Stimulated activated CD4-positive, alpha-beta T cell treated with anti-CD3 and anti-CD28 coated beads, TNF-alpha, amount 100 ng/mL, for 1 hour (primary cell): ENCODE measurements at regions not wholly inside any gene's neighbourhood (a gene's known extent, or its start where the extent isn't known, plus 50 kb on each side); places are given as distances from the start of the nearest gene placed in this dataset.

ENCODE experiments used
- DNase-seq, 3 donors: peaks; one replicate each; pipeline ENCODE4 v3.0.0-alpha.2; 2020; ENCODE audit warnings: low read depth in 3 of 3, low spot score in 1 of 3

DNA sequence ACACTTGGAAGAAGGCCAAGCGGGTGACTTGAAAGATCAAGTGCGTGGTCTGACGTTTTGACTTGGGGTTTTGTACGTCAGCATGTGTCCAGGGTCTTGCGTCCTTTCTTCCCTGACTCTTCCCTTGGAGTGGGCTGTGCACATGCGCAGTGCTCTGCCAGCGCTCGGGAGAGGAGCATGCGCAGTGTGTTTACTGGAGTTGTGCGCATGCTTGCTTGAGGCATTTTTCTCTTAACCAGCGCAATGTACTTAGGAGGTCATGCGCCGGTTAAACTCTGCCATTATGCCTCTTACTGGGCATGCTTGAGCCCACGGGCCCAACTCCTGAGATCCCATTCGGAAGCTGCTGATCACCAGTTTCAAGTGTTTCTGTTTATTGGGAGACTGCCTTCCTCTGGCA lies 242.5 kb upstream of the AJAP1 start:
- DNase-seq: no peak

GRCh38 chr1:4415476-4415875 lies 238.9 kb upstream of the AJAP1 start:
- no peak for DNase-seq

GRCh38 chr1:4416189-4416588 lies 238.2 kb upstream of the AJAP1 start:
- no peak for DNase-seq

GRCh38 chr1:4418021-4418420 lies 236.4 kb upstream of the AJAP1 start:
- DNase-seq: no peak

- no peak for DNase-seq
Measured at GRCh38 chr1:4421986-4422385, 232.4 kb upstream of the AJAP1 start.

DNA sequence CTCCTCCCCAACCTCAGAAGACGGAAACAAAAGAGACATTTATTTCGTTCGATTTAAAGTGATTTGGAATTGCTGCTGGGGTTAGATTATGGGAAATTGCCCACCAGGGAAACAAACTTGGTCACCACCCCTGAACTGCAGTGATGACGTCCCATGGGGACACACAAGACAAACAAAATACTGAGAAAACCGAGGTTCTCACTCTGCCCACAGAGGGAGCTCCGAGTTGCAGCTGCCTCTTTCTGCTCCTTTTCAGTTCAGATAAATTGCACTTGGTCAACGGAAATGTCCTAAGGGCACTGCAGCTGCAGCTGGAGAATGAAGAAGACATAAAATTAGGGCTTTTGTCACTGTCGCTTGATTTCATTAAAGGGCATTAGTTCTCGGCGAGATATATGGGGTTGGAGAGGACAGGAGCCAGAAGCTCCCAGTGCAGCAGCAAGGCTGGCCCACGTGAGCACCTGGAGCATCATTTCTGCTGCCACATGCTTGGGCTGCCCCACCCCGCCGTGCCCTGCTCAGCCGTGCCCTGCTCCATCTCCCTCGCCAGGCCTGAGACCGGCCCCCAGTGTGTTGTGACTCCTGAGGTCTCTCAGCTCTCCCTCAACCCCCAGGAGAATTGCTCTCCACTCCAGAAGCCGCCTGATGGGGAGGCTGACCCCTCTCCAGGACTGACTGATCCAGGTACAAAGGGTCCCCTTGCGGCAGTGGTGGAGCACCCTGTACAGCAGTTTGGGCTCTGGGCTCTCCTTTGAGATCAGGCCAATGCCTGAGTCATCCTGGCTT lies 231.7 kb upstream of the AJAP1 start:
- no peak for DNase-seq

- DNase-seq: no peak
Measured at GRCh38 chr1:4424254-4424653, 230.2 kb upstream of the AJAP1 start.

DNA sequence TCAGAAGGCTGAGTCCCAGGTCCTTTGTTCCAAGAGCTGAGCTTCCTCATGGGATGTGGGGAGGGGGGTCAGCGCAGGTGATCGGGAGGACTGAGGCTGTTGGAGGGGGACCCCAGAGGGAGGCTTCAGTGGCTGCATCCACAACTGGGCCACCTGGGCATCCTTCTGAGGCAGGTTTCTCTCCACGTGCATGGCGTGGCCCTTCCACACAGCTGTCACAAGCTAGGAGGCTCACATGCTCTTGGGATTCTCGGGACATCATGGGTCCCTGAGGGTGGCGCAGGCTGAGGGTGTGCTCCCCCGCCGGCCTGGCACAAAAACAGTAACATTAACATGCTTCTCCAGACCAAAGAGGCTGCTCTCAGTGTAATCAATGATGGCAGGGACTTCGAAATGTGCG lies 229.6 kb upstream of the AJAP1 start:
- no peak for DNase-seq

DNA sequence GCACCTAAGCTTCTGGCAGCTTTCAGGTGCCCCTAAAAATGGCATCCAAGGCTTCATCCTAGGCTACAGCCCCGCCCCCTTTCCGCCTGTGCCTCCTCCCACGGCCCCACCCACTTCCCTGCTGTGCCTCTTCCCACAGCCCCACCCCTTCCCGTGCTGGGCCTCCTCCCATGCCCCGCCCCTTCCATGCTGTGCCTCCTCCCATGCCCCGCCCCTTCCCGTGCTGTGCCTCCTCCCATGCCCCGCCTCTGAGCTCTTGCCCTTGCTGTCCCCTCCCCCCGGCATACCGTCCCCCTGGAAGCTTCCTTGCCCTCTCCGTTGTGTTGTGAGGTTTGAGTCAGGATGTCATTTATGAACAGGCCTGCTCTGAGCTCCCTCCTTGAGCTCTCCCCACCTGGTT lies 228.5 kb upstream of the AJAP1 start:
- no peak for DNase-seq

- DNase-seq: no peak
Measured at GRCh38 chr1:4428711-4429110, 225.7 kb upstream of the AJAP1 start.

DNA sequence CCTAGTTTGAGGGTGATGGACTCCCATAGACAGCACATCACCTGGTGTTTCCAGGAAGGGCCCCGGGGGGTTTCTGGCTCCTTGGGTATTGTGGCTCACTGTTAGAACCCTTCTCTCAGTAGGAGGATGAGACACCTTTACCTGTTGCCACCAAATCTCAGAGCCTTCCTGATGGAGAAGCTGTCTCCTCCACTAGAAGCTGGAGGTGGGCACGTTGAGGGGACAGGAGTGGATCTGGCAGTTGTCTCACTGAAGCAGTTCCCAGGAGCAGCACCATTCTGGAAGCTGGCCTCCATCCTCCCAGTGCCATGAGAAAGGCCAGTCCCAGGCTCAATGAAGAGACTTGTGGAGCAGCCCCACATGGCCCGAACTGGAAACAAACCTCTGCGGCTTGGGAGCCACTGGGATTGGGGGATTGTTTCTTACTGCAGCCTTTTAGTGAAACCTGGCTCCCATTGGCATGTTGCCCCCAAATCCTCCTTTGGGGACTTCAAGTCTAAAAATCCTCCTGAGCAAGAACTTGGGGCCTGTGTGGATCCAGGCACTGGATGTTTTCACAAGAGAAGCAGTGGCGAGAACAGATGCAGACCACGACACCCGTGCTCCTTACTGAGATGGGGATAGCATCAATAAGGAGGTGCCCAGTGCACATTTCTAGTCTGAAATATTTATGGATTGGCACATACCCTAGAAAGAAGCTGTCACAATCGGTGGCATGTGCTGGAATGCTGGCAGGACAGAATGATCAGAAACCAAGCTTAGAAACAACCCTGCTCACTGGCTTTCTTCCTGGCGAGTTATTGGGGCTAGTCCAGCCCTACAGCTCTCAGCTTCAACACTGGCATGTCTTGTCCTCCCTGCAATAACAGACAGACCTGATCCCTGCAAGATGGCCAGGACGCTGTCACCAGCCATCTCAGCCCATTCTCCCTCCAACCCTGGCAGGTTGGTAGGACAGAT lies 223.7 kb upstream of the AJAP1 start:
- DNase-seq: no peak

DNA sequence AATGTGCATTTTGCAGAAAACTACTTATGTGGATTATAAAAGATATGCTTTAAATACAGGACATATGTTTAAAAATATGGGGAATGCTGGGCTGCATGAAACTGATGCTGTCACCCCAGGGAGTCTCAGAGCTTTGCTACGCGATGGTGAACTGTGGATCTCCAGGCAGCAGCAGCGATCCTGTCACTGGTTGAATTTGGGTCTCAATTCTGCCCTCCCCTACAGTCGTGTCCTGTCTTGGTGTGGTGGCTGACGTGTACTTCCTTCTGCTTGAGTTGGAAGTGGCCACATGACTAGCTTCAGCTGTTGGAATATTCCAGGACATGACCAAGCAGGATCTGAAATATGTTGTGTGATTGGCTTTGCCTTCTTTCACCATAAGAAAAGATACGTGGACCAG lies 222.9 kb upstream of the AJAP1 start:
- no peak for DNase-seq

GRCh38 chr1:4433075-4433474 lies 221.3 kb upstream of the AJAP1 start:
- no peak for DNase-seq

DNA sequence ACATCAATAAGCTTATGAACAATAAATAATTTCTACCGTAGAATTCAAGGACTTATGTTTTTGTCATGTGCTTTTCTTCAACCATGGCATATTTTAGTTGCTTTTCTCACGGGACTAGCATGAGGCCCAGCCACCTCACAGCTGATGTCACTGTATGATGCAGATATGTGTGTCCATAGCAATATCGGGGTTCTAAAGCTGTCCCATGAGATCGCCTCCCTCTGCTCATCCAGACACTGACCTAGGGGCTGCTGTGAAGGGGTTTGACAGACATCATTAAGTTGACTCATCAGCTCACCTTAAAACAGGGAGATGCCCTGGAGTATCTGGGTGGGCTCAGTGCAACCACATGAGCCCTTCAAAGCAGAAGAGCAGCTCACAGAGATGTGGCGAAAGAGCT lies 210.3 kb upstream of the AJAP1 start:
- no peak for DNase-seq

GRCh38 chr1:4447778-4448420 lies 206.5 kb upstream of the AJAP1 start:
- DNase-seq: no peak

GRCh38 chr1:4449972-4450371 lies 204.4 kb upstream of the AJAP1 start:
- no peak for DNase-seq

DNA sequence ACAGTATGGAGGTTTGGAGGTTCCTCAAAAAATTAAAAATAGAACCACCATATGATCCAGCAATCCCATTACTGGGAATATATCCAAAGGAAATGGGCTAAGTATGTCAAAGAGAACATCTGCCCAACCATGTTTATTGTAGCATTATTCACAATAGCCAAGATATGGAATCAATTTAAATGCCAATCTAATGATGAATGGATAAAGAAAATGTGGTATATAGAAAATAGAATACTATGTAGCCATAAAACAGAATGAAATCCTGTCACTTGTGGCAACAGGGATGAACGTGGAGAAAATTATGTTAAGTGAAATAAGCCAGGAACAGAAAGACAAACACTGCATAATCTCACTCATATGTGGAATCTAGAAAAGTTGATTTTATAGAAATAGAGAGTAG lies 201.7 kb upstream of the AJAP1 start:
- no peak for DNase-seq

GRCh38 chr1:4460052-4460451 lies 194.4 kb upstream of the AJAP1 start:
- DNase-seq: no peak

GRCh38 chr1:4460651-4461050 lies 193.8 kb upstream of the AJAP1 start:
- no peak for DNase-seq

DNA sequence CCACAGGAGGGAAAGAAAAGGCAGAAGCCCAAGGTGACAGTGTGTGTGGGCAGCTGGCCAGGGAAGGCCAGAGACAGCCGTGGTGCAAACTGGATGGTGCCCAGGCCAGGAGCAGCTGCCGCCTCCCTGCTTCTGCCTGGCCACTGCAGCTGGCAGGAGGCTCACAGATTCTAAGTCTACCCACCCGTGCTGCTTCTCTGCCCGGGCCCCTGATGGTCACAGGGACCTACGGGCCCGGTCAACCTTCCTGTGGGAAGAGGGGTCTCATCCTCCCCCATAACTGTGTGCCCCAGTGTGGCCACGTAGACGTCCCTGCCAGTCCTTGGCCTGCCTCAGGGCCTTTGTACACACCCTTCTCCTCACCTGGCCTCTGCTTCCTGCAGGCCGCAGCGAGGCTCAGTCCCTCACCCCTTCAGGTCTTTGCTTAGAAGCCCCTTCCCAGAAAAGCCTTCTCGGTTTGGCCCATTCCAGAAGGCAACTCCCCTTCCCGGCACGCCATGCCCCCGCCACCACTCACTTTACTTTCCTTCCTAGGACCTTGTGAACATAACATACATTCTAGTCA lies 192.6 kb upstream of the AJAP1 start:
- no peak for DNase-seq

GRCh38 chr1:4462831-4463484 lies 191.5 kb upstream of the AJAP1 start:
- DNase-seq: no peak
